LNCAP (cell line): ENCODE measurements at regions not wholly inside any gene's neighbourhood (a gene's known extent, or its start where the extent isn't known, plus 50 kb on each side); places are given as distances from the start of the nearest gene placed in this dataset.

Experiments used
- TF ChIP-seq, protein P1 (sequence below): fragments of 450-650 bp; IDR thresholded peaks from 2 replicates; pipeline ENCODE4 v1.5.1; 2017; ENCODE audit warnings: mild to moderate bottlenecking

DNA sequence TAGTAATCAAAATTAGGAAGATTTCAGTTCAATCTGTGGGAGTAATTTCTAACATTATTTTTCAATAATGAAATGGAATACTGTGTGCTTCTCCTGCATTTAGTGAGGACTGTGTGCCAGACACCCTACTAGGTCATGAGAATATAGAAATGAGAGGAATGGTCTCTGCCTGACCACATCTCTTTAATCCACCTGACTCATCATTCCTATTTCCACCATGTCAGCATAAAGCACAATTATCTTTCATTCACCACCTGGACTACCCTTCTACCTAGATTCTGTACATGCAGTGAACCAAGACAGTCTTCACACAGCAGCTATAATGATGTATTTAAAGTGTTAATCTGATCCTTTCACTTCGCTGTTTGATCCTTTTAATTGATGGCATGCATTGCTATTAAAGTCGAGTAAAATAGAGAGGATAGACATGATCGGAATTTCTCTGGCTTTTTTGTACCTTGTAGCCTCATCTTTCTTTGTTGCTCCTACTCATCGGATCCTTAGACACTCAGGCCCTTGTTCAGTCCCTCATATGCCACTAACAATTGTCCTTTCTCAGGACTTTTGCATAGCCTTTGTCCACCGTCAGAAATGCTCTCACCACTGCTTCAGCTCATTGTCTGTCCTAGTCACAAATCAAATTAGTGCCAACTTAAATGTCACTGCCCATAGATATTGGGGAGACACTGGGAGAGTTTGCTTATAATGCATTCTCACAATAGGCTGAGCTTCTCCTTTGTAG is 1037.1 kb downstream of the REEP3 start:
- TF ChIP-seq, protein P1, sequence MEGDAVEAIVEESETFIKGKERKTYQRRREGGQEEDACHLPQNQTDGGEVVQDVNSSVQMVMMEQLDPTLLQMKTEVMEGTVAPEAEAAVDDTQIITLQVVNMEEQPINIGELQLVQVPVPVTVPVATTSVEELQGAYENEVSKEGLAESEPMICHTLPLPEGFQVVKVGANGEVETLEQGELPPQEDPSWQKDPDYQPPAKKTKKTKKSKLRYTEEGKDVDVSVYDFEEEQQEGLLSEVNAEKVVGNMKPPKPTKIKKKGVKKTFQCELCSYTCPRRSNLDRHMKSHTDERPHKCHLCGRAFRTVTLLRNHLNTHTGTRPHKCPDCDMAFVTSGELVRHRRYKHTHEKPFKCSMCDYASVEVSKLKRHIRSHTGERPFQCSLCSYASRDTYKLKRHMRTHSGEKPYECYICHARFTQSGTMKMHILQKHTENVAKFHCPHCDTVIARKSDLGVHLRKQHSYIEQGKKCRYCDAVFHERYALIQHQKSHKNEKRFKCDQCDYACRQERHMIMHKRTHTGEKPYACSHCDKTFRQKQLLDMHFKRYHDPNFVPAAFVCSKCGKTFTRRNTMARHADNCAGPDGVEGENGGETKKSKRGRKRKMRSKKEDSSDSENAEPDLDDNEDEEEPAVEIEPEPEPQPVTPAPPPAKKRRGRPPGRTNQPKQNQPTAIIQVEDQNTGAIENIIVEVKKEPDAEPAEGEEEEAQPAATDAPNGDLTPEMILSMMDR, result no peak

DNA sequence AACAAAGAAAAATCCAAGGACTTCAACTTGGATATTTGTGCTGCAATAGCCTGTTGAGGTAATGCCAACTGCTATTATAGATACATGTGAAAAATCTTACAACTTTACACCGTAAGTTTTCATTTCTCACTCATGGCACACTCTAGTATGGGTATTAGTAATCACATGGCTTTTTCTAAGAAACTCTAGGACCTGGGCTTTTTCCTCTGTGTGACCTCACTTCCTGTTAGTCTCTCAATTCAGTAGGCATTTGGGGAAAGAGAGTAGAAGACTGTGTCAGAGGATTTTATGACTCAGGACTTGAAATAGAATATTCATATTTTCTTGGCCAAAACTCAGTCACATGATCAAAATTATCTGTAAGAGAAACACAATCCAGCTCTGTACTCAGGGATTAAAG is 1049.9 kb downstream of the REEP3 start:
- TF ChIP-seq, protein P1, result no peak

- TF ChIP-seq, protein P1, result no peak
Observed at GRCh38 chr10:64573623-64574325, 1052.6 kb downstream of the REEP3 start.

- TF ChIP-seq, protein P1, result no peak
Observed at GRCh38 chr10:64574371-64574770, 1053.2 kb downstream of the REEP3 start.

DNA sequence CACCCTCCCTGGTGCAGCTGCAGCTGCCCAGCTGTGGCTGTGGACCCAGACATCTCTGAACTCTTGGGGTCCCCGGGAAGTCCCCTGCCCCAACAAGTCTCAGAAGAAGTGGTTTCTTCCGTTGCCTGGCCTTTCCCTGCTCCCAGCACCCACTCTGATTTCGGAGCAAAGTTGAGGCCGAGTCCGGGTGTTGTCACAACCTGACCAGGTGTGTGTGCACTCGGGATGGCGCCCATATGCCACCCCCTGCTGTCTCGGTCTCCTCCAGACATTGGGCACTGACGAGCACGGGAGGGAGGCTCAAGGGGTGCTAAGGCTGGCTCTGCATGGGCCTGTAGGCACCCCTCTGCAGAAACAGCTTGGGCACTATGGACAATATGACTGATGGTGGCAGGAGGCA is 1055.3 kb downstream of the REEP3 start:
- TF ChIP-seq, protein P1, result no peak

DNA sequence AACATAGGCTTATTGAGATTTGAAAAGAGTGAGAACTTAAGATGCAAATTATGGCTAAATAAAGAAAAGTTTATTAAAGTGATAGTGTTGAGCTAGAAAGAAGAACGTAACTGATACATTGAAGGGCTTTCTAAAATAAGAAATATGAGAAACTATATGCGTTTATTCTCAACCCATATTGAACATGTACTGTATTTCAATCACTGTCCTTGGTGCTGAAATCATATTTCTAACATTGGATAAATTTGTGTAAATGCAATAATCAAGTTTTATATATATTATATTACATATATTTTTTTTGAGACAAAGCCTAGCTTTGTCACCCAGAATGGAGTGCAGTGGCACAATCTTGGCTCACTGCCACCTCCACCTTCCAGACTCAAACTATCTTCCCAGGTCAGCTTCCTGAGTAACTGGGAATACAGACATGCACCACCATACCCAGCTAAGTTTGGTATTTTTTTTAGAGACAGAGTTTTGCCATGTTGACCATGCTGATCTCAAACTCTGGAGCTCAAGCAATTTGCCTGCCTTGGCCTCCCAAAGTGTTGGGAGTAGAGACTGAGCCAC is 1065.8 kb downstream of the REEP3 start:
- TF ChIP-seq, protein P1, result no peak

GRCh38 chr10:64594072-64594471 is 1072.9 kb downstream of the REEP3 start:
- TF ChIP-seq, protein P1, result no peak
